Sigmoid colon (tissue), 4 donors: ENCODE measurements at regions not wholly inside any gene's neighbourhood (a gene's known extent, or its start where the extent isn't known, plus 50 kb on each side); places are given as distances from the start of the nearest gene placed in this dataset.

Experiments
- CTCF ChIP-seq, 4 experiments: fragments of 450-650 bp in 3 of 4; fragments of 200-600 bp in 1 of 4; IDR thresholded peaks; one replicate each; pipeline ENCODE4 v1.5.1; 2016 to 2019; ENCODE audit warnings: antibody characterized with exemption in 4 of 4, mild to moderate bottlenecking in 3 of 4, moderate library complexity in 2 of 4
- EP300 ChIP-seq, 4 donors: sonication (generic); formaldehyde crosslinking; IDR thresholded peaks; one replicate each; pipeline ENCODE4 v1.6.1; 2017; ENCODE audit warnings: antibody characterized with exemption in 4 of 4
- POLR2AphosphoS5 ChIP-seq, 4 donors: sonication (generic); formaldehyde crosslinking; IDR thresholded peaks; one replicate each; pipeline ENCODE4 v1.6.1; 2017; ENCODE audit warnings: antibody characterized with exemption in 4 of 4

DNA sequence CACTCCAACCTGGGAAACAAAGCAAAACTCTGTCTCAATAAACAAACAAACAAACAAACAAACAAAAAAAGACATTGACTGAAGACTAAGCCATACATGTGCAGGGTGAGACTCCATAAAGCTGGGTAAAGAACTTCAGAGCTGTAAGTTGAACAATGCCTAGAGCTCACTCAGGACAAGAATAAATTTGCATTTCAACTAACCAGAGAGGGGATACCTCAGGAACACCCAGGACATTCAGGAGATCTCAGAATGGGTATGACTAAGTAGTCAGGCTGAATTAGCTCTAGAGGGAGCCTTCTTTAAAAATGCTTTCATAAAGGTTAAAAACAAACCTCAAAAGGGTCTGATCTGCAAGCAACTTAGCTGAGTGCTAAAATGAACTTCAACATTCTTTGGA, 267.7 kb upstream of the DIO3 start:
- TF ChIP-seq CTCF (IDR thresholded peaks at IDR 0.05) (no peak), EP300 (IDR thresholded peaks at IDR 0.05) (no peak), POLR2AphosphoS5 (IDR thresholded peaks at IDR 0.05) (no peak)
